Inflammatory macrophage (primary cell): ENCODE measurements at regions not wholly inside any gene's neighbourhood (a gene's known extent, or its start where the extent isn't known, plus 50 kb on each side); places are given as distances from the start of the nearest gene placed in this dataset.

Experiments
- DNase-seq, 2 donors: peaks; one replicate each; pipeline ENCODE4 v3.0.0-alpha.2; 2020 to 2022

DNA sequence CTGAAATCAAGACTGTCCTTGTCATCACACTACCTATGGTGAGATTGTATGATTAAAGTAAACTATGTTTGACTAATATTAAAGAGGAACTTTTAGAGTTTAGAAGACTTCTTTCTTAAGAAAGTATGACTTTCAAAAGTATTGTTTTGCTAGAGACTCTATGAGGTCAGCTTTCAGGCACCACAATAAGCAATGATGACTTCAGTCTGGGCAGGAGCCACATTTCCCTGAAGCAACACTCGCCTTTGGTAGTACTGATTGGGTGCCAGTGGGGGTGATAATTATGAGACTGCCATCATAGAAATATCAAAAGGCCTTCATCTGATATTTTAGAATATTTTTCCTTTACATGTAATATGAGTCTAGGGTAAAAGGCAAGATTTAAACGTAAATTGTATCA lies 212.6 kb downstream of the DTHD1 start:
- DNase-seq: no peak

DNA sequence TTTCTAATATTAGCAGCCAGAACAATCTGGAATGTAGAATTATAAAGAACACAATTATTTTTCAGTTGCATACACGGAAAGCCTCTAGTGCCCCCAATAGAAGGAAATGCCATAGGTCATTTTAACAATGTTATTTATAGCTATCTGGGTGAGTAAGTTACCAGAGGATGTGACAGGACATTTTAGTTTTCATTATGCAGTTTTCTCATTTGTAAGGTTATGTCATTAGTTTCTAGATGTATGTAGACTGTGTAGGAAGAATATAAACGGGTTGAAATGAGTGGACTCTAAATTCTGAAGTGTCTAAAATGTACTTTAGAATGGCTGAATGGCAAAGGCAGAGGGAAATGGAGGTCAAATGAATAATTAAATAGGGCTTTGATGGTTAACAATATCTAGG lies 213.3 kb downstream of the DTHD1 start:
- DNase-seq: no peak

DNA sequence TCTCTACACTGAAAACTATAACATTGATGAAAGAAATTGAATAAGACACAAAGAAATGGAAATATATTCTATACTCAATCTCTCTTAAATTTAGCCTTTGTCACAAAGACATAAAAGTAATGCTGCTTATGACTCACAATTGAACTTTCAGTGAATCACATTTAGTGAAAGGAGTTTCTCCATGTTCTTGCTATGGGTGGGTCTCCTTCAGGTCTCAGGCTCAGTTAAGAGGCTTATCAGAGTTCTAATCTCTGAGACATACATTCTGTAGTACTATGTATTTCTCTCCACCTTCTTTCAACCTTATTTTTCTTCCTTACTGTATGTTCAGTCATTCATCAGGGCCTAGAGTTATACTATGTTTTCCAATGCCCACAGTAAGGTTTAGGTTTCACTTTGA lies 220.9 kb downstream of the DTHD1 start:
- no peak for DNase-seq

DNA sequence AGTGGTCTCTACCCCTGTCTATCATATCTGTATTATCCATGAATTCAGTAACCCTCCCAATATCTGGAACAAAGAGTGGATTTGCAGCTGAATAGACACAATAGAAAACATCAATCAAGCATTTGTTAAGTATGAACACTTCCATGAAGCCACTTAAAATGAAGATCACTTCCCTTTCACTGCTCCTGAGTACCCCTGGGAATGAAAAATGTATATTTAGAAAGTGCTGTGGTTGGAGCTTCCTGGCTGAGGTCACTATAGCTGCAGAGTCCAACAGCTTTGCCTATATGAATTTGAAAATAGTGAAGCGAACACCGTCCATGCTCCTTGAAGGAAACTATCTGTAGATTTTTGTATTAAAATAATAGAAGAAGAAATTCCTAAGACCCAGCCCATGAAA lies 227.0 kb downstream of the DTHD1 start:
- no peak for DNase-seq

DNA sequence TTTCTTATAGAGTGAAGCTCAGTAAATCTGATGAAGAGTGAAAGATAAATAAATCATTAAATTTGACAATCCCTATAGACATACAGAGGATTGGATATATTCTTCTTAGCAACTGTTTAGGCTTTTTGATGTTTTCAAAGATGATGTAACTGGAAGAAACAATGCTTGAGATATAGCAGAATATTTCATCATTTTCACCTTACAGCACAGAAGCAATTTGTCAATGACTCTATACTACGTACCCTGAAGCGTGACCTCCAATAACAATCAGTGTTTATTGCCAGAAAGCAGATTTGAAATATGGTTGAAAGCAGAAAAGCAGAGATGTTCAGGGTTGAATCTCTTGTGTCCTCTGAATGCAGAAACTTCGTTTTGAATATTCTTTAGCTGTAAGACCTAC lies 228.4 kb downstream of the DTHD1 start:
- DNase-seq: no peak

DNA sequence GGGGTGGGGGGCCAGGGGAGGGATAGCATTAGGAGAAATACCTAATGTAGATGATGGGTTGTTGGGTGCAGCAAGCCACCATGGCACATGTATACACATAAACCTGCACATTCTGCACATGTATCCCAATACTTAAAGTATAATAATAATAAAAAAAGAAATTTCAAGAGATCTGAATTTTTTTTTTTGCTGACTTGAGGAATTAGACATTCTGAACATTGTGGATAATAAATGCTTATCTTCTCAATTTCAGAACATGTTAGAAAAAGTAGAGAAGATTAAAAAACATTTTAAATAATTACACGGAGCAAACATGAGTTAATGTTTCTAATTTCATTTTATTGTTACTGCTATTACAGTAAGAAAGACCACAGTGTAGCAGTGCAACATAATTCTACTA lies 230.4 kb downstream of the DTHD1 start:
- no peak for DNase-seq

DNA sequence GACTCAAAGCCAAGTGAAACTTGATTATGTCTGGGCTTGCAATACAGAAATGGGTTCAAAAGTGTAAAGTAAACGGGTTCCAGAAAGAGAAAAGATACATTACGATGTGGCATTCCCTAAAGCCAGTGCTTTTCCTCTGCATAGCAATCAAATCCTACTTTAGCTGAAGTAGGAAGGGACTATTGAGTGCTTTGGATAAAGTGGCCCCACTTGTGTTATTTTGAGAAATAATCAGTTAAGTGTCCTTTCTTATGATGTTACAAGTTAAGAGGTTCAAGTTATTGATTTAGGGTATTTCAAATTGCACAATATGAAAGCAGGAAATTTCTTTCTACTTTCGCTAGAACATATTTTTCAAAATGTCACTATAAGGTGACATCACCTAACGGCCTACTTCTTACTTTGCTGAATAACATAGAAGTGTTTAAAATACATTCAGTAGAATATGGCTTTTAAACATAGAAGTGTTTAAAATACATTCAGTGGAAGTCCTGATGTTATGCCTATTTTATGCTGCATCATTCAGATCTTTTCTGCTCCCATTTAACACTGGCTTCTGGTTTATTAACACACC lies 235.2 kb downstream of the DTHD1 start:
- DNase-seq: no peak

DNA sequence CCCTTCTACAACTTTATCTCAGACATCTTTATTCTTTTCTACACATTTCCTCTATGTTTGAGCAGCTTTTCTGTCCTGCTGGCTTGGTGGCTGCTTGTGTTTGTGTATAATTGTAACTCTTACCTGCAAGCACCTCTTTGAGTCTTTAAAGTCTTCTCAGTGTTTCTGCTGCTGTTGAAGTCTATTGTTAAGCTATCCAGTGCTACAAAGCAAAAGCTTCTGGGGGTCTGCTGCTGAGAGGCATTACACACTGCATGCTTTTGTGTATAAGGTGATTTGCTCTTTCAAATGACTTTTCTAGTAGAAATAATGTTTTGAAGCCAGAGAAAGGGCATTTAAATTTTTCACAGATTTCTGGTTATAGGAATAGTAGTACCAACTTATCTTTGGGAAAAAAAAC lies 241.8 kb downstream of the DTHD1 start:
- DNase-seq: no peak

DNA sequence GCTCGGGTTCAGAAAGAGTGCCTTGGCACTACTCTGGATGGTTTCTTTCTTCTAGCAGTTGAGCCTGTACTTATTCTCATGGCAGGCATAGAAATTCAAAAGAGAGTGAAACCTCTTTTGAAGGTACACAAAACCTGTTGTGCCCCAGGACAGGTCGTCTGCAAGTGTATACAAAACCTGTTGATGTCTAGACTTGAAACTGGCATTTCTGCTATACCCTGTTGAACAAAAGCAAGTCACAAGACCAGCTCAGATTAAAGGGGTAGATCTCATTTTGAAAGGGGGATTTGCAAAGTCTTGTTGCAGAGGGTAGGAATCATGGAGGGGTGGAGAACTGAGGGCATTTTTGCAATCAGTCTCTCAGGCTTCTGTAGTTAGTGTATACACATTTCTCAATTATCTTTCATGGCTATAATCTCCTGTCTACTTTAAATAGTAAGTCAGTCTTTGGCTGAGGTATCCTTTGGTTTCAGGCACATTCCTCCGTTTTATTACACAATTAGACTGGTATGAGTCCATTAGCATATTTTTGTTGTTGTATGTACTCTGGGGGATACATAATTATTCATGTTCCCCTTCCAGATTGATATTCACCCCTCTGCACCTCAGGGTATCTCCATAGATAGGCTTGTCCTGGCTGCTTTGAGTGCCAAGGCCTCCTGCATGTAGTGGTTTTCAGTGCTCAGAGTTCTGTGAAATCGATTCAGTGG lies 251.4 kb downstream of the DTHD1 start:
- DNase-seq: no peak

DNA sequence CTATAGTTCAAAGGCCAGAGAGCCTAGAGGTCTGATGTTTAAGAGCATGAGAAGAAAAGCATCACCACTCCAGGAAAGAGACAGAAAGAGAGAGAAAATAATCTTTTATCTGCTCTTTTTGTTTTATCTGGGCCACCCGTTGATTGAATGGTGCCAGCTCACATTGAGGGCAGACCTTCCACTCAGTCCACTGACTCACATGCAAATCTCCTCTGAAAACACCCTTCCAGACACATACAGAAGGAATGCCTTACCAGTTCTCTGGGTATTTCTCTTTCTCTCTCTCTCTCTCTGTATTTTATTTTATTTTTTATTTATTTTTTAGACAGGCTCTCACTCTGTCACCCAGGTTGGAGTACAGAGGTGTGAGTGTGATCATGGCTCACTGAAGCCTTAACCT lies 252.5 kb downstream of the DTHD1 start:
- DNase-seq: no peak

DNA sequence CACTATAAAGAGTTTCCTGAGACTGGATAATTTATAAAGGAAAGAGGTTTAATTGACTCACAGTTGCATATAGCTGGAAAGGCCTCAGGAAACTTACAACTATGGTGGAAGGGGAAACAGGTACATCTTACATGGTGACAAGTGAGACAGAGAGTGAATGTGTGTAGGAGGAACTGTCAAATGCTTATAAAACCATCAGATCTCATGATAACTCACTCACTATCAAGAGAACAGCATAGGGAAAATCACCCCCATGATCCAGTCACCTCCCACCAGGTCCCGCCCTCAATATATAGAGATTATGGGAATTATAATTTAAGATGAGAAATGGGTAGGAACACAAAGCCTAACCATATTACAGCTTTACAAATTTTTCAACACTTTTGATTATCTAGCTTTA lies 266.0 kb downstream of the DTHD1 start:
- DNase-seq: no peak

DNA sequence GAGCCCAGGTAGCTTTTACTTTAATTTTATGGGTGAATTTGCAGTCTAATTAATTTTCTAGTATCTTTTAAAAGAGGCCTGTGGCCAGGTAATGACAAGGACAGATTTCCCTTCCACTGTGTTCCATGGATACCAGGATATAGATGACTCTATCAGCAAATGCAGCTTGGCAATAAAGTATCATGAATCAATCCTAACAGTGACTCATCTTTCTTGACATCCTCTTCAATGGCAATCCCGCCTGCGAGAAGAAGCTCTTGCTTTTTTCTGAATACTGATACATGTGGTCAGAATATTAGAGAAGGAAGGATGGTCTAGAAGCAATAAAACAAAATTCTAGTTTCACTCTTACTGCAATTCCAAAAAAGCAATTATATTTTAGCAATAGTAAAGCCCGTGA lies 267.8 kb downstream of the DTHD1 start:
- no peak for DNase-seq

DNA sequence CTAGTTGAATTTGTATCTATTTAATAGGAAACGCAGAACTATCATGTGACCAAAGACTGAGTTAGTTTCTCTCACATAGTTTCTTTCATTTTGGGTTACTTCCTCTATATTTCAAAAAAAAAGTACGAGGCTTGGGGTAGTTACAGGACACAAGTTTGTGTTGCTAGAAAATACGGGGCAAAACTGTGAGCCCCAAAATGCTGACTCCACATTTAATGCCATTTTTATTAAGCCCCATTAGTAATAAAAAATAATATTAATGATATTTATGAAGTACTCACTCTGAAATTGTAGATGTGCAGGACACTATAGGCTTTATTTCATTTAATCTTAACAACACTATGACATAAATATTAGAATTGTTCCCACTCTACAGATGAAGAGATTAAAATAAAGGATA lies 268.6 kb downstream of the DTHD1 start:
- no peak for DNase-seq

DNA sequence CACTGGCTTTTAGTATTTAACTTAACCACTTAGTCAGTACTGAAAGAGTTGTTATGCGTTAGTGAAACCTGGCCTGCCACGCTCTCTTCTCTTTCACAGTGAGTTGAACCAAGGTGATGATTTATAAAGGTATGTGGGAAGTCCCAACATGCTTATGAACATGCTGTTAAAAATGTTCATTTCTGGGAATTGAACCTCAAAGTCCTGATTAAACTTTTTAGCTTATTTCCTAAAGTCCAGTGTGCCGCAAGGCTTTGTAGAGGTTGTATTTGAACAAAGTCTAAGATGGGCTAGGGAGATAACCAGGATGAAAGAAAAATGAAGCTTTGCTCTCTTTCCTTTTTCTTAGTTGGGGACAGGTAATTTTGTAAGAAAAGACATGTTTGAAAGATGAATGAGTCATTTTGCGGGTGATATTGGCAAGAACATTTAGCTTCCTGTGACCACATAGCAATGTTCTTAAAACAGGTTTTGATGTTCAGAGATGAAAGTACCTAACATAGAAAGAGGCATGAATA lies 270.3 kb downstream of the DTHD1 start:
- no peak for DNase-seq

DNA sequence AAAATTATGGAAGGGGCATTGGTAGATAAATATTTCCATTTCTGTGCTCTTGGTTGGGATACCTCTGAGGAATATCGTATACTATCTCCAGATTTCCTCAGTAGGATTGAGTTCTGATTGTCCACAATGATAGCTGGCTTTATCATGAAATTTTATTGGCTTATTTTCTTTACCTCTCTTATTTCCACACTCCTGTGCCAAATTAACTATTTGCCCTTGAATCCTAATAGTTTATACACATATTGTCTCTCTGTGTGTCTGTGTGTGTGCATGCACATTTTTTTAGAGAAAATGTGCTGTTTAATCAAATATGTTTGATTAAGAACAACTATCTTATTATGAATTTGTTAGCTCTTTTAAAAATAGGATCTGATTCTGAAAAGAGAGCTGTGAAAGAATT lies 271.6 kb downstream of the DTHD1 start:
- no peak for DNase-seq

DNA sequence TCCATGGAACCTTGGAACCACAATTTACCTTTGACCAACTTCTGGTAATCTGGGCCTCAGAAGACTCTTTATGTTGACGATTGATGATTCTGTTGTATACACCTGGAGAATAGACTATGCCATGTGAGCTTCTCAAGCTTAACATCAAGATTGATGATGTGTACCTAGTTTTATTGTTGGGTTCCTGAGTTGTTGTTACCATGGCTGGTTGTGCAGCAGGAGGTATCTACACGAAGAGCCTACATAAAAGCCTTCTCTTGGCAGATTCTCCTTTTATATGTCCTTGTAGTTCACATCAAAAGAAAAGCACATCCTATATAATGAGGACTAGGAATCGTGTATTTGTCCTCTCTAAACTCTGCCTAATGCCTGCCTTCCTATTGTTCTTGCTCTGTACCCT lies 272.0 kb downstream of the DTHD1 start:
- DNase-seq: no peak

DNA sequence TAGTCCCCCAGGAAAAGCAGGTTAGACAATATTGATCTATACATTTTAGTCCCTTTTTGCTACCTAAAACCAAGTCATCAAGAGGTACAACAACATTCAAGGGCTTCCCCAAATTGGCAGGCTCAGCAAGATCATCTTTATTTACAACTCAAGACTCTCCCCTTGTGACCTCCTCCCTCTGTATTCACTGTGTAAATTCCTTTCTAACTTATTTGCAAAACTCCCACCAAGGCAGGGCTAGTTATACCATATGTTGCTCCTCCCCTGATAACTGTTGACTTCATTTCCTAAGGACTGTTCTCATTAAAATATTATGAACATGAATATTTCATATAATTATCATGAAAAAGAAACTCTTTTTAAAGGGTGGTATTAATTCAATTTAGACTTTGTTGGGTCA lies 275.6 kb downstream of the DTHD1 start:
- DNase-seq: no peak

DNA sequence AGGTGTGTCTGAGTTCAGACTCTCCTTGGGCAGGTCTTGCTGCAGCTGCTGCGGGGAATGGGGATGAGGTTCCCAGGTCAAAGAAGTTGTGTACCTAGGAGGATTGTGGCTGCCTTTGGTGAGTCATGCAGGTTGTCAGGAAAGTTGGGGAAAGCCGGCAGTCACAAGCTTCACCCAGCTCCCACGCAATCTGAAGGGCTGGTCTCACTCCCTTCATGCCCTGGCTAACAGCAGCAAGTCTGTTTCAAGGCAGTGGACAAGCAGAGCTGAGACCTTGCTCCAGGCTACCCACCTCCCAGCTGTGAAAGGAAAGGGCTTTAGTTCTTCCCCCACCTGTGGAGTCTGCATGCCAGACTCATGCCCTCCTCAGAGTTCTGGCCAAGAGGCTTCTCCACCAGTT lies 287.2 kb downstream of the DTHD1 start:
- no peak for DNase-seq

DNA sequence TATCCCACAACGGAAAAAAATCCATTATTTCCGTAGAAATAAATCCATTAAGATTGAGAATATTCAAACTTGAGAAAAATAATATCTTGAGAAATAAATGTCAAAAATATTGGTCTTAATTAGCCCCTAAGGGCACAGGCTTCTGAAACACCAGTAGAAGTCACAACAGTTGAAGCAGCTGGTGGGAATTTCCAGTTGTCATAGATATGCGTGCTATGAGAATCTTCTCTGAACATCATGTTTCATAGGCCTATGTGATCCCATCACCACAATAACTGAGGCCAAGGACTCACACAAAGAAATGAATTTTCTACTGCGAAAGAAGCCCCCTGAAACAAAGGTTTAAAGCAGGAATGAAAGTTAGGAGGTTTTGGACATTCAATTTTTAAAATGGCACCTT lies 292.0 kb downstream of the DTHD1 start:
- DNase-seq: no peak

DNA sequence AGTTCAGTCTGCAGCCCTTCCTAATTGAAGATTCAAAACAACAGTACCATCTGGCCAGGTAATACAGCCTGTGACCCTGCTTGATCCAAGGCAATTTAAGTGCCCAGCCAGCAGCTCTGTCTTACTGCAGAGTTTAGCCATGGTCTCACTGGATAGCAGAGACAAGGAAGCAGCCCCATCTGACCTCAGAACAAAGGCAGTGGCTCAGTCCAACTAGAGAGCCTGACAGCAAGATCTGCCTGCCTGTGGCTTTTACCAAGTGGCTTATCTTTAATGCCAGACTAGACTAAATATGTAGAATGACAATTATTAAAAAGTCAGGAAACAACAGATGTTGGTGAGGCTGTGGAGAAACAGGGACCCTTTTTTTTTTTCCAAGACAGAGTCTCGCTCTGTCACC lies 293.4 kb downstream of the DTHD1 start:
- DNase-seq: no peak

DNA sequence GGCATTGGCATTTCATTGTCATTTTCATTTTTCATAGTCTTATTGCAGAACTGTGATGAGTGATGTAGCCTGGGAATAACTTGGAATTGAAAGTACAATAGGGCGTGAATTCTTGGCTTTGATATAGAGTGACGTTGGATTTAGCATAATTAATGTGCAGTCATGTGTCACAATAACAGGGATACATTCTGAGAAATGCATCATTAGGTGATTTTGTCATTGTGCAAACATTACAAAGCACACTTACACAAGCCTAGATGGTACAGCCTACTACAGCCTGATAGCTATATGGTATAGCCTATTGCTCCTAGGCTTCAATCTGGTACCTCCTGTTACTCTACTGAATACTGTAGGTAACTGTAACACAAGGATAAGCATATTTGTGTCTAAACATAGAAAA lies 300.8 kb downstream of the DTHD1 start:
- no peak for DNase-seq

DNA sequence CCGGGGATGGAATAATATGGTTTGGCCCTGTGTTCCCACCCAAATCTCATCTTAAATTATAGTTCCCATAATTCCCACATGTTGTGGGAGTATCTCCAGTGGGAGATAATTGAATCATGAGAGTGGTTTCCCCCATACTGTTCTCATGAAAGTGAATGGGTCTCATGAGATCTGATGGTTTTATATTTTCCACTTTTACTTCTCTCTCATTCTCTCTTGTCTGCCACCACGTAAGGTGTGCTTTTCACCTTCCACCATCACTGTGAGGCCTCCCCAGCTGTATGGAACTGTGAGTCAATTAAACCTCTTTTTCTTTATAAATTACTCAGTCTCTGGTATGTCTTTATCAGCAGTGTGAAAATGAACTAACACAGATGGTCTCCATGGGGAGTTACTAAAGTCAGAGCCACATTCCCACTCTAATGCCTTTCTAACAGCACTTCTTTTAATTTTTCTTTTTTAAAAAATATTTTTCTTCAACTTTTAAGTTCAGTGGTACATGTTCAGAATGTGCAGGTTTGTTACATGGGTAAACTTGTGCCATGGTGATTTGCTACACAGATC lies 306.6 kb downstream of the DTHD1 start:
- no peak for DNase-seq

DNA sequence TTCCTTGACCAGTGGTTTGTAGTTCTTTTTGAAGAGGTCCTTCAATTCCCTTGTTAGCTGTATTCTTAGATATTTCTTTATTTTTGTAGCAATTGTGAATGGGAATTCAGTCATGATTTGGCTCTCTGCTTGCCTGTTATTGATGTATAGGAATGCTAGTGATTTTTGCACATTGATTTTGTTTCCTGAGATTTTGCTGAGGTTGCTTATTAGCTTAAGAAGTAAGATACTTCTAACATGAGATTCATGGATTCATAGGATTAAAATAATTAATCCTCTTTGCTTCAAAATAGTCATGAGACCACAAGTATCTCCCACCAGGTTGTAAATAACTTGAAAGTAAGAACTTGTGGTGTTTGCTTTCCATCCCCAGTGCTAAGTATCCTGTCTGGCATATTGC lies 308.9 kb downstream of the DTHD1 start:
- DNase-seq: no peak

DNA sequence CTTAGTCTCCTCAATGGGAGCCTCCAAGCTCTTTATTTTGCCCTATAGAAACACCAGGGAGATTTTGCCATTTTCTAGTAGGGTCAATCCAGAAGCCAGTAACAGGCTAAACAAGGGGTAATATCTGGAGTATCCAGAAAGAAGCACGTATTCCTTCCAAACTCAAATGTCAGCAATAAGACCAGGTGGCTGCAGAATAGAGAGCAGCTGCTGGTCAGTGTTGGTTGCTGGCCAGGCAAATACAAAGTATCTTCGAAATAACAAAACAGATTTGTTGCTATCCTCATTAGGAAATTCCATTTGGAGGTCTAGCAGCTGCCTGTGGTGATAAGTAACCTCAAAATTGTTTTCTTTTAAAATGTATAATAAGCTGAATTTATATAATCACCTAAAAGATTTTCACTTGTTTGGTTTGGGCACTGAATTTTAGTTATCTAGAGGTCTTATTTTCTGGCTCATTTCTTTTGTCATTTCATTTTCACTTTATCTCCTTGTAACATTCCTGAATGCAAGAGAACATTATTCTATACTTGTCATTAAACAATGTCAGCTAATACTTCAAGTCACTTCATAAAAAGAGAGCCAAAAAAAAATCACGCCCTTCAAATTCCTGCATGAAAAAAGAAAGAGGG lies 320.6 kb downstream of the DTHD1 start:
- no peak for DNase-seq
